H9 (cell line): ENCODE measurements at regions not wholly inside any gene's neighbourhood (a gene's known extent, or its start where the extent isn't known, plus 50 kb on each side); places are given as distances from the start of the nearest gene placed in this dataset.

Experiments
- DNase-seq: peaks from one replicate; pipeline ENCODE4 v3.0.0-alpha.2; 2017
- H2AFZ ChIP-seq: one replicate; pipeline ENCODE4 v1.6.1; 2013; ENCODE audit warnings: mild to moderate bottlenecking, low read length, control low read depth, moderate library complexity
- H2AK5ac ChIP-seq: 2 replicates; pipeline ENCODE4 v1.6.1; 2013; ENCODE audit warnings: low read length, control low read depth, mixed read lengths; ENCODE audit not compliant: insufficient read length
- H2BK120ac ChIP-seq: one replicate; pipeline ENCODE4 v1.6.1; 2013; ENCODE audit warnings: low read depth, mild to moderate bottlenecking, low read length, control low read depth, inconsistent platforms; ENCODE audit not compliant: poor library complexity, severe bottlenecking
- H2BK12ac ChIP-seq: 2 replicates; pipeline ENCODE4 v1.6.1; 2013; ENCODE audit warnings: low read length, control low read depth, mixed read lengths, low read depth; ENCODE audit not compliant: insufficient read length
- H2BK15ac ChIP-seq: 2 replicates; pipeline ENCODE4 v1.6.1; 2013; ENCODE audit warnings: low read depth, low read length, control low read depth
- H2BK20ac ChIP-seq: one replicate; pipeline ENCODE4 v1.6.1; 2013; ENCODE audit warnings: low read depth, mild to moderate bottlenecking, low read length, control low read depth, inconsistent platforms; ENCODE audit not compliant: poor library complexity, severe bottlenecking
- H2BK5ac ChIP-seq: 2 replicates; pipeline ENCODE4 v1.6.1; 2013; ENCODE audit warnings: low read length, control low read depth, mixed read lengths; ENCODE audit not compliant: insufficient read length
- H3K14ac ChIP-seq: 2 replicates; pipeline ENCODE4 v1.6.1; 2013; ENCODE audit warnings: low read length, control low read depth; ENCODE audit not compliant: insufficient read depth
- H3K18ac ChIP-seq: 2 replicates; pipeline ENCODE4 v1.6.1; 2013; ENCODE audit warnings: low read depth, mild to moderate bottlenecking, mixed read lengths, low read length, control low read depth; ENCODE audit not compliant: insufficient read length
- H3K23ac ChIP-seq: 2 replicates; pipeline ENCODE4 v1.6.1; 2013; ENCODE audit warnings: low read length, control low read depth, mixed read lengths, low read depth; ENCODE audit not compliant: insufficient read length
- H3K23me2 ChIP-seq: 2 replicates; pipeline ENCODE4 v1.6.1; 2013; ENCODE audit warnings: low read depth, mild to moderate bottlenecking, mixed read lengths, low read length, control low read depth; ENCODE audit not compliant: insufficient read length, poor library complexity, severe bottlenecking
- H3K27ac ChIP-seq: 2 replicates; pipeline ENCODE4 v1.5.1; 2013; ENCODE audit warnings: low read length, control low read depth, mixed read lengths, low read depth; ENCODE audit not compliant: insufficient read length
- H3K27me3 ChIP-seq: 2 replicates; pipeline ENCODE4 v1.6.1; 2013; ENCODE audit warnings: low read length, control low read depth, inconsistent platforms; ENCODE audit not compliant: insufficient read depth
- H3K4ac ChIP-seq: 2 replicates; pipeline ENCODE4 v1.6.1; 2013; ENCODE audit warnings: low read depth, mild to moderate bottlenecking, control low read depth, inconsistent platforms, low read length, moderate library complexity
- H3K4me1 ChIP-seq: 2 replicates; pipeline ENCODE4 v1.6.1; 2013; ENCODE audit warnings: low read length, control low read depth, inconsistent platforms; ENCODE audit not compliant: insufficient read depth
- H3K4me2 ChIP-seq: 2 replicates; pipeline ENCODE4 v1.6.1; 2013; ENCODE audit warnings: low read length, control low read depth, mixed read lengths; ENCODE audit not compliant: insufficient read length, insufficient read depth
- H3K56ac ChIP-seq: 2 replicates; pipeline ENCODE4 v1.6.1; 2013; ENCODE audit warnings: low read depth, mild to moderate bottlenecking, mixed read lengths, low read length, control low read depth; ENCODE audit not compliant: insufficient read length
- H3K79me1 ChIP-seq: 2 replicates; pipeline ENCODE4 v1.6.1; 2013; ENCODE audit warnings: low read depth, mild to moderate bottlenecking, moderate library complexity, low read length, control low read depth, inconsistent platforms; ENCODE audit not compliant: insufficient read depth, poor library complexity, severe bottlenecking
- H3K79me2 ChIP-seq: 2 replicates; pipeline ENCODE4 v1.6.1; 2013; ENCODE audit warnings: low read length, control low read depth, inconsistent platforms; ENCODE audit not compliant: insufficient read depth
- H3K9ac ChIP-seq: 2 replicates; pipeline ENCODE4 v1.6.1; 2013; ENCODE audit warnings: low read length, control low read depth, mixed read lengths; ENCODE audit not compliant: insufficient read length; ENCODE audit errors: extremely low read depth
- H3K9me3 ChIP-seq: one replicate; pipeline ENCODE4 v1.6.1; 2013; ENCODE audit warnings: low read depth, low read length, inconsistent platforms; ENCODE audit not compliant: control insufficient read depth
- H3T11ph ChIP-seq: one replicate; pipeline ENCODE4 v1.6.1; 2013; ENCODE audit warnings: mild to moderate bottlenecking, low read length, control low read depth, inconsistent platforms
- H4K20me1 ChIP-seq: one replicate; pipeline ENCODE4 v1.6.1; 2013; ENCODE audit not compliant: control insufficient read depth, insufficient read length, insufficient read depth
- H4K5ac ChIP-seq: 2 replicates; pipeline ENCODE4 v1.6.1; 2013; ENCODE audit warnings: low read depth, mild to moderate bottlenecking, mixed read lengths, low read length, control low read depth; ENCODE audit not compliant: insufficient read length
- H4K8ac ChIP-seq: replicated peaks from 2 replicates; pipeline ENCODE4 v1.6.1; 2013; ENCODE audit warnings: low read length, control low read depth, mixed read lengths, low read depth; ENCODE audit not compliant: insufficient read length
- H4K91ac ChIP-seq: 2 replicates; pipeline ENCODE4 v1.6.1; 2013; ENCODE audit warnings: low read depth, mild to moderate bottlenecking, moderate library complexity, mixed read lengths, low read length, control low read depth; ENCODE audit not compliant: insufficient read length
- H3K27ac Mint-ChIP-seq, 3 experiments: 2 replicates in 2 of 3; 3 replicates in 1 of 3; pipeline ENCODE4 v1.8.0; 2020 to 2021; ENCODE audit warnings: mixed read lengths in 3 of 3, mild to moderate bottlenecking in 1 of 3, moderate library complexity in 1 of 3
- H3K27me3 Mint-ChIP-seq: 2 replicates; pipeline ENCODE4 v1.8.0; 2021; ENCODE audit warnings: low read depth, mild to moderate bottlenecking, moderate library complexity, mixed read lengths
- H3K36me3 Mint-ChIP-seq, 3 experiments: 2 replicates in 2 of 3; 3 replicates in 1 of 3; pipeline ENCODE4 v1.8.0; 2020 to 2021; ENCODE audit warnings: low read depth in 3 of 3, mixed read lengths in 3 of 3; ENCODE audit not compliant: insufficient read depth in 1 of 3
- H3K4me1 Mint-ChIP-seq, 2 experiments: 2 replicates each; pipeline ENCODE4 v1.8.0; 2020; ENCODE audit warnings: mixed read lengths in 2 of 2
- H3K4me3 Mint-ChIP-seq, 2 experiments: 2 replicates in 1 of 2; 3 replicates in 1 of 2; pipeline ENCODE4 v1.8.0; 2020 to 2021; ENCODE audit warnings: mild to moderate bottlenecking in 2 of 2, mixed read lengths in 2 of 2, moderate library complexity in 1 of 2
- H3K9me3 Mint-ChIP-seq, 2 experiments: 2 replicates in 1 of 2; 3 replicates in 1 of 2; pipeline ENCODE4 v1.8.0; 2020; ENCODE audit warnings: mild to moderate bottlenecking in 2 of 2, mixed read lengths in 2 of 2, moderate library complexity in 1 of 2
- CTCF ChIP-seq: fragments of 200-600 bp; sonication (generic); conservative IDR thresholded peaks from 3 replicates; pipeline ENCODE4 v1.8.0; 2021; ENCODE audit warnings: antibody characterized with exemption, mild to moderate bottlenecking
- WGBS: extraction: QIAGEN DNeasy Blood & Tissue Kit; methylation state at CpG from one replicate; pipeline ENCODE4 v1.1.7; 2013; ENCODE audit warnings: missing lambda C conversion rate, low lambda C conversion rate, mixed read lengths; ENCODE audit not compliant: insufficient read length; ENCODE audit errors: extremely low coverage; 5-methylcytosine and 5-hydroxymethylcytosine counted together

GRCh38 chr1:73218995-73219546 lies 936.7 kb upstream of the NEGR1 start:
- H3K27me3 Mint-ChIP-seq = no peaks in the 10 kb centered on the region
- Histone ChIP-seq H3K79me1 (no peaks in the 10 kb centered on the region), H3K23ac (no peak overlapping the region), H2BK120ac (no peak overlapping the region), H3K79me2 (no peaks in the 10 kb centered on the region), H3K18ac (no peak overlapping the region), H2BK15ac (no peak overlapping the region), H4K91ac (no peak overlapping the region), H3K14ac (no peak overlapping the region), H4K8ac (no peak overlapping the region), H3K27ac (no peak overlapping the region), H4K5ac (no peak overlapping the region), H3K4ac (no peak overlapping the region), H3K27me3 (no peaks in the 10 kb centered on the region), H3K56ac (no peak overlapping the region), H3K4me2 (no peak overlapping the region), H3T11ph (no peak overlapping the region), H2BK20ac (no peak overlapping the region), H3K9me3 (no peaks in the 10 kb centered on the region), H2BK5ac (no peak overlapping the region), H2BK12ac (no peak overlapping the region), H3K9ac (no peak overlapping the region), H3K4me1 (no peaks in the 10 kb centered on the region), H4K20me1 (no peaks in the 10 kb centered on the region), H2AK5ac (no peak overlapping the region), H3K23me2 (no peaks in the 10 kb centered on the region), H2AFZ (no peak overlapping the region)
- H3K27ac Mint-ChIP-seq = no peak overlapping the region
- no CpG with 5 or more reads among the region's 2 CpGs for WGBS
- DNase-seq = no peak
- TF ChIP-seq CTCF = no peak
- H3K4me1 Mint-ChIP-seq = no peaks in the 10 kb centered on the region
- H3K9me3 Mint-ChIP-seq = peaks cover 13 to 16% of the 10 kb centered on the region in 2 experiments
- peaks cover 3 to 15% (median 12%) of the 10 kb centered on the region in 3 experiments; a peak in 5 of 7 replicates for H3K36me3 Mint-ChIP-seq
- H3K4me3 Mint-ChIP-seq = no peak overlapping the region
